NCI-H748 treated with DMSO at 0.1 percent for 48 hours (cell line): ENCODE measurements at regions not wholly inside any gene's neighbourhood (a gene's known extent, or its start where the extent isn't known, plus 50 kb on each side); places are given as distances from the start of the nearest gene placed in this dataset.

ENCODE experiments used
- DNase-seq: peaks from one replicate; lab custom pipeline; 2025; lab: John Stamatoyannopoulos, UW

DNA sequence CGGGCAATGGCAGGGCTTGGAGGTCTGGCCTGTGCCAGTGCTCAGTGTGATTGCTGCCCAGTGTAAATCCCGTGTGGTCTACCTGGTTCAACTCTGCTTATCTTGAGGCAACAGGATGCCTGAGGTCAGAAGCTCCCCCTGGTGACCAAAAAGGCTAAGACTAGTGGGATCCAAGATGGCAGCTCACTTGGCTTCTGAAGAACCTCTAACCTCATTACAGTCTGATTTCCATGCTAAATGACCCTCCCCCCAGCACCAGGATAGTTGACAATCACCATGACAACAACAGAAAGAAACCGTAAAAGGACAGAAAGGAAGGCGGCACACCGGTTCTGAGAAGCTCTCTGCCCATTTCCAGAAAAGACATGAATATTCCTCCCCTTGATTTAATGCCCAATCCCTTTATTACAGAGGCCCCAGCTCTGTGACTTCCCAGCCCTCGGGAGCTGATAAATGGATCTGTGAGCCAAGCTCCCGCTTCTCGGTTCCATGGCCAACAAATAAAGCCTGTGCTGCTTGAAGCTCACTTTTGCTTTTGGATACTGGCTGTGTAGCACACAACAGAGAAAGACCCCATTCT, 398.4 kb downstream of the CTTN start:
- DNase-seq, result no peak

DNA sequence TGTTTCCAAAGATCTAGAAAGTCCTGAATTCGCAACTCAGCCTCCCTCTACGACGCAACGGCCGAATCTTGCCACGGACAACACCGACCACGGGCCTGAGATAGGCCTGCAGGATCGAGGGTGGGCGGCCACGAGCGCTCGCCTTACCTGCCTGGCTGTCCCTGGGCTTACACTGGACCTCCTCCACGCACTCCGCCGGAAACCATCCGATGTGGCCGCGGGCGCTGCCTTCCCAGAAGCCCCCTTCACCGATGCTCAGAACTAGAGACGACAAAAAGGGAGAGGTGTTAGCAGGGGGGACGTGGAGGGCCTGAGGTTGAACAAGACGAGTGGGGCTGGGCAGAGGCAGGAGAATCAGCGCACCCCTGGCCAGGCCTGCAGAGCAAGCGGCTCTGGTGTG, 400.0 kb downstream of the CTTN start:
- DNase-seq, result no peak

DNA sequence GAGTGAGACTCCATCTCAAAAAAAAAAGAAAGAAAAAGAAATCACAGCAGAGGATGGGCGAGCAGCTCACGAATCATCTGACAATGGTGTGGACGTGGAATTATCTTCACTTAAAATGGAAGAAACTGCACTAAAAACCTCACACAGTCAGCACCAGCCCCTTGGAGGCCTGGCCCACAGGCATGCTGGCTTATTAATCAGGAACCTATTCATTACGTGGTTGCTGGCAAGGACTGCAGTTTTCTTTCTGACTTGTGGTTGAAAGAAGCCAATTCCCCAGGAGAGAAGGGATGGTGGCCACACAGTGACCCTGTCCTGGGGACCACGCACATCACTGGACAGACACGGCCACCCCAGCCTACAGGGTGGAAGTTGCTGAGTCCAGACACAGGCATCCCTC, 401.1 kb downstream of the CTTN start:
- no peak for DNase-seq

DNA sequence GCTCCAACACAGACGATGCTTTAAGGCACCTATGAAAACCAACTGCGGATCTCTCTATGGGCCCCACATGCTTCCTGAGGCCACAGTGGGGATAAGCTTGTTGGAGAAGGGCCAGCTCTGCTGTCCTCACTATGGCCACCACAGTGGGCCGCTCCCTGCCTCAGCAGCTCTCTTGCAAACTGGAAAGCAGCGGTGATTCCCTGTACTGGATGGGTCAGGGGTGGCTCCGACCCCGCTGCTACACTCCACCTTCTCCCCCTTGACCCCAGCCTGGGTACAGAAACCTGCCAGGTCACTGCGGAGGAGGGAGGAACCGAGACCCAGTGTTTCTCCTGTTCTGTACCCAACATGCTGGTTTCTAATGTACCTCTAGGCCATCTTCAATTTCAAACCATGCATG, 403.9 kb downstream of the CTTN start:
- DNase-seq, result no peak

DNA sequence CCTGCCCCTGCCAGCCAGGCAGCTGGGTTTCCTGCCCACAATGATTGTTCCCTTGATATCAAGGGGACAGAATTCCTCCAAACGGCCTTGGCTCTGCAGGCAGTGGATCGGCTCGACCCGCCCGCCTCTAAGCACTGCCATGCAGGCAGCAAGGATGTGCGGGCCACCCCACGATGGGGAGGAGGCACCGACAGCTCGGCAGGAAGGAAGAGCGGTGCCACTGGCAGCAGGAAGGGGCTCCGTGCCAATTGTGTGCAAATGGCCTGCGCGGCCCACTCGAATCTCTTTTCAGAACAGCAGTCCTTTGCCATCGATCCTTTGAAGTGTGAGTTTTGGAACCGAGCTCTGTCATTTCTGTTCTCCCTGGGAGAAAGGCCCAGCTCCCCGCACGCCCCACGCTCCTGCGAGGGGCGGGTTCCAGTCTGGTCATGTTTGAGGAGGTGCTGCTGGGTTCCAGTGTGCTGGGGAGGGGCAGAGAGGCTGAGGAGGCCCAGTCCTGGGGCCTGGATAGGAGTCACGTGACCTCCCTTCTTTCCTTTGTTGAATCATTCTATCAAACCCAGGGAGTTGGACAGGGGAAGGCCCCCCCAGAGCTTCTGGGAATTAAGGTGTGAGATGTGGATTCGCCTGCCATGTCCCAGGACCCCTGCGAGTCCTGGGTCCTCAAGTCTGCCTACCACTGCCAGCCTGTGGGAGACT, 406.0 kb downstream of the CTTN start:
- DNase-seq, result no peak

DNA sequence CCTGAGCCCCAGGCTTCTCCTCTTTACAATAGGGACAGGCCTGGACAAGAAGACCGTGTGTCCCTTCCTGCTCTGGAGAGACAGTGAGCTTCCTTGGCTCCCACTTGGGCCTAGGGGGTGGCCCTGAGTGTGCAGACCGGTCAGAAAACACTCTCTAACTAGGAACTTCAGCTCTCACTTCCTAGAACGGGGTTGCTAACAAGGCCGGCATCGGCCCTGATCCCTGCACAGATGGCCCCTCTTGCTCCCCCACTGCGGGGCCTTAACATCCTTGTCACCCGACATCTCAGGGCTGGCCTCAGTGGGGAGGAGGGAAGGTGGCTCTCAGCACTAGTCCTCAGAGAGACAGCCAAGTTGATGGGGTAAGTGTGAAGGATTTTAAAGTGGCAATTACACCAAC, 406.9 kb downstream of the CTTN start:
- DNase-seq, result no peak

DNA sequence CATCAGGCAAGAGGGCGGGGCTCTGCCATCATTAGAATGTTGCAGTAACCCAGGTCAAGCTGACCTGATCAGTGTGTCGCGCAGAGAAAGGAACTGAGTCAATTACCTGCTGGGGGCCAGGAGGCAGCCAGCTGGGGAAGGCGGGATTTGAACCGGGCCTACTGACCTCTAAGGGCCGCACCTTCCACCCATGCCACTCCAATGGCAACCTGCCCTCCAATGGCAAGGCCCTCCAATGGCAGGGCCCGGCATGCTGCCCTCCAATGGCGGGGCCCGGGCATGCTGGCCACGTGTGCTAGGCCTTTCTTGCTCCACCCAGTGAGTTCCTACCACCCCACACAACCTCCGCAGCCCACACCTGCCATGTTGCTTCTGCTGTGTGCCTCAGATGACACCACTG, 407.6 kb downstream of the CTTN start:
- no peak for DNase-seq

DNA sequence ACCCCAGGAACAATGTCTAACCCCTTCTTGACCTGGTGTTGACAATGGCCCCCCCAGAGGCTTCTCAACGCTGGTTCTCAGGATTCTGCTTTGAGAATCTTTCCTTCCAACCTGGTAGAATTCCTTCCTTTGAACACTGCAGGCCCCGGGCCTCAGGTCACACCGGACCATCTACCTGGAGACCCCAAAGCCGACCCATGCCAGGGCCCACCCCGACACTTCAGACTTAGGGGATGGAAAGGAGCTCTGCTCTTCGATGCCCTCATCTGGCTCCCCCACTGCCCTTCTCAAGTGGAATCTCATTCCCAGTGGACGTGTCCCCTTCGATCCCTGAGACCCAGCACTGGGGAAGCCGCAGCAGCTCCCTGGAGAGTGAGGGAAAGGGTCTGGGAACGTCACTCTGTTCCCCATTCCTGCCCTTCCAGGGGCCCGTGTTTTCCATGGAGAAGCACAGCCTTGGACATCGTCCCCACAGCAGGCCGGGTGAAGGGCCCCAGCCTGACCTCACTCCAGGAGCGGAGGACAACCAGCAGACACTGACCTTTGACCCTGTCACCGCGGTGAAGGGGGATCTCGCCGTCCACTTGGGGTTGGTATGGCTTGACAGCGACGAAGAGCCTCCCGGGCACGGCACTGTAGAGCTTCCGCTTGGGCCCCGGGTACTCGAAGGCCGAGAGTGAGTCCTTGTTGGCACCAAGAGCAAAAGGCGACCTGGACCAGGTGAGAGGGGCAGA, 408.3 kb downstream of the CTTN start:
- DNase-seq, result no peak

DNA sequence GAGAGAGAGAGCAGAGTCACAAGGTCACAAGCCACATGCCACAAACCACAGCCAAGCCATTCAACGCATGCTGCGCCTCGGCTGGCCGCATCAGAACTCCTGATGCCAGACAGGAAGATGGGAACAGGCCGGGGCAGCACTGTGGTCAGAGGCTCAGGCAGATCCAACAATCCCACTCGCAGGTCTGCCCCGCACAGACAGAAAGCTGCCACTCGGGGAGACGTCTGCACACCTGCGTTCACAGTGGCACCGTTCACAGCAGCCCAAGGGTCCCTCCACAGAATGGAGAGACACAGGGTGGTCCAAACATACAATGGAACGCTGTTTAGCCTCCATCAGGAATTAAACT, 408.8 kb downstream of the CTTN start:
- DNase-seq, result no peak

DNA sequence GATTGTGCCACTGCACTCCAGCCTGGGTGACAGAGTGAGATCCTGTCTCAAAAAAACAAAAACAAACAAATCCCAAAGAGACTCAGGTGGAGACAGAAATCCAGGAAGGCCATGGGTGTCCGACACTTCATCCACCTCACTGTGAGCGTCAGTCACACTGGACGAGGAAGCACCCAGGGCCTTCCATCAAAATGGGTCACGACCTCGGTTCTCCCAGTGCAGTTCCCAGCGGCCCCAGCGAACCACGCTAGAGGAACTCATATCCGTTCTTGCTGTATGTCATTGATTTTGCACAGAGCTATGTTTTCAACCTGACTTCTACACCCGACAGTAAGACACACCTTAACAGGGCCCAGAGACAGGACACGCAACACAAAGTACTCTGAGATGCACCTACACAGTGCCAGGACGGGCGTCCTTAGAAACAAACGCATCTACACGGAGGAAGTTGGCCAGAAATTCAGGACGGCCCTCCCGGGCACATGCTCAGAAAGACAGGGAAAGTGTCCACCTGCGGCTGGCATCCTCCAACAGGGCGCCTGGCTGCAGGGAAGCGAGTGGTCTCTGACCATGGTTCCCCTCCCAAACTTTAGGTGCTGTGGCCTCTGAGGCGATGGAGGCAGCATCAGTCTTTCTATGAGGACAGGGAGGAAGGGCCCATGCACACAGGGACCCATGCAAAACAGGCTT, 410.5 kb downstream of the CTTN start:
- DNase-seq, result no peak

DNA sequence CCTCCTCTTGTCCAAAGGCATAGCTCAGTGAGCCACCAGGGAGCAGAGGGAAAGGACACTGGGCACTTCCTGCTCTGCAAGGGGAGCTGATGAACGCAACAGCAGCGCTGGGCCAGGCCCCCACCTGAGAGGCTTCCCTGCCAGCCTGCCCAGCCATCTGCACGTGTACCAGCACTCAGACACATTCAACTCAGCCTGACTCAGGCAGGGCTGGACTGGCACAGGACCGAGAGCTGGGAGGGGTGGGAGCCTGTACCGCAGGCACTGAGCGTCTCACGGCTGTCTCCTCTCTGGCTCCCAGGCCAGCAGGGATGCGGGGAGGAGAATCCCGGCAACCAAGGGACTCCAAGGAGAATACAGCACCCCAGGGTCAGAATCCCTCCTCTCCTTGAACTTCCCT, 411.8 kb downstream of the CTTN start:
- no peak for DNase-seq

DNA sequence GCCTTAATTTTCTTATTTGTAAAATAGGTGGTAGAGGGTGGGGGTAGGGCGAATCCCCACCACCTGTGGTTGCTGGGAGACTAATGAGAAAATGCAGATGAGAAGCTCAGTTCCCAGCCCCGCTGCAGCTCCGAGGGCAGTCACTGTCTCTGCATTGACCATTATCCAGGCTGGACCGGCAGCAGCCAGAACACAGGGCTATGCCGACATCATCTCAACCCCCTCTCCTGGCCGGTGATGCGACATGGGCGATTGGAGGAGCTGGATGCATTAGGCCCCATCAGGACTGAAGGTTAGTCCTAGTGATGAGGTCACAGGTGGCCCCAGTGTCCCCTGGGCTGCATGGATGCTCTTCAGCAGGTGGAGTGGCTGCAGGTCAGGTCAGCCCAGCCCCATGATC, 412.4 kb downstream of the CTTN start:
- DNase-seq, result no peak

DNA sequence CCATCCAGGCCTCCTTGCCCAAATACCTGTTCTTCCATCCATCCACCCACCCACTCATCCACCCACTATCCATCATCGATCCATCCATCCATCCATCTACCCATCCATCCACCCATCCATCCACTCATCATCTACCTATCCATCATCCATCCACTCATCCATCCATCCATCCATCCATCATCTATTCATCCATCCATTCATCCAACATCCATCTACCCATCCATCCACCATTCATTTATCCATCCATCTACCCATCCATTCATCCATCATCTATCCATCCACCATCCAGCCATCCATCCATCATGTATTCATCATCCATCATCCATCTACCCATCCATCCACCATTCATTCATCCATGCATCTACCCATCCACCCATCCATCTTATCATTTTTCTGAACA, 413.2 kb downstream of the CTTN start:
- DNase-seq, result no peak

DNA sequence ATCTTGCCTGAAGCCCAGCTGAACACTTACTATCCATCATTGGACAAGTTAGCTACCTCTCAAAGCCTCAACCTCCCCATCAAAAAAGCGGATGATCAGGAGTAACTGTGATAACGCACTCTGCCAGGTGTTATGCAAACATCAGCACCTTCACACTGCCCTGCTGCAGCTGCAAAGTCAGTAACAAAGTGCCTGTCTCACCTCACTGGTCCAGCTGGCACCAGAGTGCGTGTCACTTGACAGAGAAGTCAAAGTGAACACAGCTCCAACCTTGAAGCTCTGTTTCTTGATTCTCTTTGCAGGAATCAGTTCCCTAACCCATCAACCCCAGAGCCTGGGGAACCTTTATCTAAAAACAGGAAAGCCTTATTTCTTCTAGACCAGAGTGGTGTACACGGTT, 413.6 kb downstream of the CTTN start:
- no peak for DNase-seq

DNA sequence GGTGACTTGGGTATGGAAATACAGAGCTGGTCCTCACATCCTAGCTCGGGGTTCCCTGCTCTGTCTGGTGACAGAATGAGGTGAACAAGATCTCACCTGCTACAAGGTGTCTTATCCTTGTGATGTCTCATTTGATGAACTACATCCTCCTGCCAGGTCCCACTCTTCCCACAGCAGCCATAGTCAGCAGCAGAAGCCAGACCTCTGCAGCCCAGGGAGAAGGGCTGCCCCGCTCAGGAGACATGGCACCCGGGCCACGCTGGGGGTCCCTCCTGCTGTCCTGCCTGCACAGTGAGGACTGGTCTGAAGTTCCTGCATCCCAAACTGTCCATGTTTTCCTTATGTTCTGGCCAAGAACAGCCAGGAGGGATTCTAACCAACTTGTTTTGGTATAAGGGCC, 414.1 kb downstream of the CTTN start:
- DNase-seq, result no peak

DNA sequence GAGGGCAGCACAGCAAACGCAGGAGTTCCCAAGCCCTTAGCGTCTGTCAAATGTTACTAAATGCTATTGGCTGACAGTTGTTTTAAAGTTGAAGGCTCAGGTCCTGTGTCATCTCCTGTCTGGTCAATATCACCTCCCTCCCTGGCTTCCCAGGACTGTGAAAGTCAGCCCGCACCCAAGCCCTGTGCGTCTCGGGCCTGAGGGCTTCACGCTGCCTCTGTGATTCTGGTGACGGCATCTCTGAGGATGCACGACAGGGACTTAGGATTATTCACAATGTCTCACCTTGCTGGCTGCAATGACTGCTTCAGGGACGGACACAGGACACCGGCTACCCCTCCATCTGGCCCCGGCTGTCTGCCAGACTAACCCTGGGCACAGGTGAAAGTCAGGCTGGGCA, 415.3 kb downstream of the CTTN start:
- DNase-seq, result no peak

DNA sequence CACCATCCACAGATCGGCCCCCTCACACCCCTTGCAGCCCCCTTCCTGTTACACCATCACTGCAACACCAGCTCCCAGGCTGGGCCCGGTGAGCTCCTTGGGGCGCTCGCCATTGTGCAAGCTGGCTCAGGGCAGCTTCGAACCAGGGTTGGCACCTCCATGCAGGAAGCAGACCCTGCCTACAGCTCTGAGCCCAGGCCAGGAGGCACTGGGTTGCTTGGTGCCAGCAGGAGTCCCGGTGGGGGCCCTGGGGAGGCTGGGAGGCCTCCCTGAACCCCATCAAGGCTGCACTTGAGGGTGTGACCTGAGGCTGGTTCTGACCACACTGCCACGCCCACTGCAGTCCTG, 417.1 kb downstream of the CTTN start:
- no peak for DNase-seq

DNA sequence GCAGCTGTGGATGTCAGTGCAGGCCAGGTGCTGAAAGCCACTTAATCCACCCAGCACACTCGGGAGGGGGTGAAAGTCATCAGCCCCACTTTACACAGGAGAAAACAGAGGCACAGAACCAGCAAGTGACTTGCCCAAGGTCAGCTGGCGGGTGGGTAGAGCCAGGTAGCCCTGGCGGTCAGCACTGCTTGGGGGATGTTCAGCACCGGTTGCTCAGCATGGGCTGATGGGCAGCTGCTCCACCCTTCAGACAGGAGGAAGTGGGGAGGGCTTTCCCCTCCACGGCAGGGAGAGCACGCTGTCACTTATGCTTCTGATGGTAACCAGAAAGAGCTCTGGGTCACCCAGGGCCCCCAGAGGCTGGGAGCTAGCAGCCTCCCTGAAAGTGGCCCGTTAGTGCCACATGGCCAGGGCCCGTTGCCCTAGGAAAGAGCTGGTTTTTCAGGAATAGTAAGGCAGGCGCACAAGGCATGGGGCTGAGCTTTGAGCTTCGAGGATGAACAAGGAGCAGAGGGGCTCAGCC, 417.9 kb downstream of the CTTN start:
- no peak for DNase-seq

DNA sequence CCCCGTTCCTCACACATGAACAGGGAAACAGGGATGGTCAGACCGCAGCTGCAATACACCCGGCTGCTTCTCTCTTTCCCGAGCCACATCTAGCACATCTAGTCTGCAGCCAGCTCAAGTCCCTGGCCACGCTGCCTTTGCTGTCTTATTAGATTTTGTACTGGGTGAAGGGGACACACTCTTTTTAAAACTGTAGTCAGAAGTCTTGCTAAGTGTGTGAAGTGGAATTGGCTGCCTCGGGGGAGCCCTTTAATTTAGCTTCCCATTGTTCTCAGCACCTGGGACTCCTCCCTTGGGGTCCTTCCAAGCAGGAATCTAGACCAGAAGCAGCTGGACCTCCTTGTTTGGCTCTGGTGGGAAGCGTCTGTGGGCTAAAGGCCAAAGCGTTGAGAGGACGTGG, 420.0 kb downstream of the CTTN start:
- DNase-seq, result no peak

DNA sequence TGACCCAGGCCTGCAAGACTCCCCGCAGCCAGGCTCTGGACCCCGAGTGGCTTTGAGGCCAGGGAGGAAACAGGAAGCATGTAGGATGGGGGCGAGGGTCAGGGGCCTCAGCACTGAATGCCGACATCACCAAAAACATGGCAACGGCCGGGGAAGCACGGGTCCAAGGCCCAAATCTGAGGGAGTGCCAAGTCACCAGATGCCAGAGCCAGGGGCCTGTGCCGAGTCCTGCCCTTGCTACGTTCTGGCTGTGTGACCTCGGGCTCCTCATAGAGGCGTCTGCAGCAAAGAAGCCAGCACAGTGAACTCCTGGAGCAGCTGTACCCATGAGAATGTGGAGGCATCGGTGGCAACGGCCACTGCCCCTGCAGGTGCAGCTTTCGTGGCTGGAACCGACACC, 420.7 kb downstream of the CTTN start:
- no peak for DNase-seq

DNA sequence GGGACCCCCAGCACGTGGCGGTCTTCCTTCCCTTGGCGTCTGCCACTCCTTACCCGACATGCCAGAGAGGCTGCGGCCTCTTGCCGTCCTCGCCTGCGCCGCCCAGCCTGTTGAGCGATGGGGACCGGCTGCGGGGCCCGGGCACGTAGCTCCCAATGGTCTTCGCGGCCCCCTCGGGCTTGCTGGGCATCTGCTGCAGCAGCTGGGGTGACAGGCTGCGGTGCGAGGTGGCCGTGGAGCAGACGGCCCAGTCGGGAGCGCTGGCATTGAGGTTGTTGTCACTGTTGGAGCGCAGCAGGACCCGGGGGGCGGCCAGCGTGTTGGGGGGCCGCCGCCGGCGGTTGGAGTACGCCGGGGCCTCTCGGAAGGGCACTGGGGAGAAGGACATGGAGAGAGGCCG, 422.0 kb downstream of the CTTN start:
- DNase-seq, result no peak

DNA sequence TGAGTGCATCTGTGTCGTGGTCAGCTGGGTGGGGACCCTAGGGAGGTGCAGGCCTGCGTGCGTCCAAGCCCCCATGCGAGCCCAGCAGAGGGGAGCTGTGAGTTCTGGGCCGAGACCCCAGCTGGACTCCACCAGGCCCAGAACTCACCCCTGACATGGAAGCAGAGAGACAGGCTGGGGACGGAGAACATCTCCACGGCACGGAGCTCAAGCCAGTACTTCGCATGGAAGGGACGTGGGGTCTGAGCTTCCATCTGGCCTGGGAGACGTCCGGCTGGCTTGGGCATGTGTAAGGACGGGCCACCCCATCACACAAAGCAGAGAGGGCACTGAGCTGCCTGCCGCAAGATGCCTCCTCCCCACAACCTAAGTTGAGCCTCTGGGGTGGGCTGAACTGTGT, 422.4 kb downstream of the CTTN start:
- no peak for DNase-seq

DNA sequence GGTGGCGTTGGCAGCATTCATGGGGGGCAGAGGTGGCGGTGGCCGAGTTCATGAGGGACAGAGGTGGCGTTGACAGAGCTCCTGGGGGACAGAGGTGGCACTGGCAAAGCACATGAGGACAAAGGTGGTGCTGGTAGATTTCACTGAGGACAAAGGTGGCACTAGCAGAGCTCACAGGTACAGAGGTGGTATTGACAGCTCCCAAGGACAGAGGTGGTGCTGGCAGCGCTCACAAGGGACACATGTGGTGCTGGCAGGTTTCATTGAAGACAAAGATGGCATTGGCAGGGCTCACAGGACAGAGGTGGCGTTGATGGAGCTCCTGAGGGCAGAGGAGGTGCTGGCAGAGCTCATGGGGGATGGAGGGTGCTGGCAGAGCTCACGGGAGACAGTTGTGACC, 425.4 kb downstream of the CTTN start:
- no peak for DNase-seq
